Choroid plexus epithelial cell (primary cell): ENCODE measurements at regions not wholly inside any gene's neighbourhood (a gene's known extent, or its start where the extent isn't known, plus 50 kb on each side); places are given as distances from the start of the nearest gene placed in this dataset.

ENCODE experiments used
- DNase-seq: peaks from one replicate; pipeline ENCODE4 v3.0.0-alpha.2; 2010; ENCODE audit warnings: low read depth
- H3K4me3 ChIP-seq: 2 replicates; pipeline ENCODE4 v1.5.1; 2011; ENCODE audit warnings: low read depth, mild to moderate bottlenecking, control low read depth, low read length, moderate library complexity
- TF ChIP-seq, protein P1 (sequence below): conservative IDR thresholded peaks from 2 replicates; pipeline ENCODE4 v1.5.1; 2011; ENCODE audit warnings: low read depth, mild to moderate bottlenecking, control low read depth, inconsistent platforms, low read length, moderate library complexity

DNA sequence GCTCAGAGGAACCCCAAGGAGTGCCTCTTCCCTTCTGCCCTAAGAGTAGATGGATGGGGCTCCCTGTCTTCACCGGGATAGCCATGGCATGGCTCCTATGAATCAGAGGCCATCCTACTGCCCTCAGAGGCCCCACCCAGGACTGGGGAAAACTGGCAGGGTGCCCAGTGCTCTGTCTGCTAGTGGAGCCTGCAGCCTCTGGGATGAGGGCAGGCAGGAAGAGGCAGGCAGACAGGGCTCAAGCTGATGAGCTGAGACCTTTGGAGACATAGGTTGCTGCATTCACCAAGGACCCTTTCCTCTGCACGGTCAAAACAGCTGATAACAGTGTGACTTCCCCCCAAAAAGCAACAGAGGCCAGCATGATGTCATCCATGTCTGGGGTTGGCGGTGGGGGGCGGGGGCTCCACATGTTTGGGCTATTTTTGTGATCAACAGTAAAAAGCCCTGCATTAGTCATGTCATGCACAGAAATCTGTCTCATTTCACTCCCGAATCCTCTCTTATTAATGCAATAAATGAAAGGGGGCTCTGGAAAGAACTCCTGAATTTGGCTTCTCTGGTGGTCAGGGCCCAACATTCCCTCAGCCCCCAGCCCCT, 207.6 kb upstream of the MAMLD1 start:
- no peak overlapping the region for H3K4me3 ChIP-seq
- peak; percentile 34 for DNase-seq
- TF ChIP-seq, protein P1, sequence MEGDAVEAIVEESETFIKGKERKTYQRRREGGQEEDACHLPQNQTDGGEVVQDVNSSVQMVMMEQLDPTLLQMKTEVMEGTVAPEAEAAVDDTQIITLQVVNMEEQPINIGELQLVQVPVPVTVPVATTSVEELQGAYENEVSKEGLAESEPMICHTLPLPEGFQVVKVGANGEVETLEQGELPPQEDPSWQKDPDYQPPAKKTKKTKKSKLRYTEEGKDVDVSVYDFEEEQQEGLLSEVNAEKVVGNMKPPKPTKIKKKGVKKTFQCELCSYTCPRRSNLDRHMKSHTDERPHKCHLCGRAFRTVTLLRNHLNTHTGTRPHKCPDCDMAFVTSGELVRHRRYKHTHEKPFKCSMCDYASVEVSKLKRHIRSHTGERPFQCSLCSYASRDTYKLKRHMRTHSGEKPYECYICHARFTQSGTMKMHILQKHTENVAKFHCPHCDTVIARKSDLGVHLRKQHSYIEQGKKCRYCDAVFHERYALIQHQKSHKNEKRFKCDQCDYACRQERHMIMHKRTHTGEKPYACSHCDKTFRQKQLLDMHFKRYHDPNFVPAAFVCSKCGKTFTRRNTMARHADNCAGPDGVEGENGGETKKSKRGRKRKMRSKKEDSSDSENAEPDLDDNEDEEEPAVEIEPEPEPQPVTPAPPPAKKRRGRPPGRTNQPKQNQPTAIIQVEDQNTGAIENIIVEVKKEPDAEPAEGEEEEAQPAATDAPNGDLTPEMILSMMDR = no peak

DNA sequence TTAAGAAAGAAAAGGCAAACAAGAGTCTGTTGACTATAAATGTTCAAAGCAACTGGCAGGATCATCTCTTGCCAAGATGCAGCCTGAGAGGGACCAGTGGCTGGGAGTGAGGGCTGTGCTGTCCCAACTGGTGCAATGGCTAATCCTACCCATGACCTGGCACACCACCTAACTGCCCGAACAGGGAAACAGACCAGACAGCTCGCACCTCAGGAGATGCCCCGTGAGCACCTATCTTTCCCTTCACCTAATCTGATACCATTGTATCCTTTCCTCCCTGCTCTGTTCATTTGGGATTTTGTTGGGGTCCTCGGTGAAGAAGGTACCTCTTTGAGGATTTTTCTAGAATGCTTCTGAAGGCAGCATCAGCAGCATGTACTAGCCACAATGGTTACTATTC, 206.5 kb upstream of the MAMLD1 start:
- TF ChIP-seq, protein P1 = no peak
- no peak for DNase-seq
- no peak overlapping the region for H3K4me3 ChIP-seq

DNA sequence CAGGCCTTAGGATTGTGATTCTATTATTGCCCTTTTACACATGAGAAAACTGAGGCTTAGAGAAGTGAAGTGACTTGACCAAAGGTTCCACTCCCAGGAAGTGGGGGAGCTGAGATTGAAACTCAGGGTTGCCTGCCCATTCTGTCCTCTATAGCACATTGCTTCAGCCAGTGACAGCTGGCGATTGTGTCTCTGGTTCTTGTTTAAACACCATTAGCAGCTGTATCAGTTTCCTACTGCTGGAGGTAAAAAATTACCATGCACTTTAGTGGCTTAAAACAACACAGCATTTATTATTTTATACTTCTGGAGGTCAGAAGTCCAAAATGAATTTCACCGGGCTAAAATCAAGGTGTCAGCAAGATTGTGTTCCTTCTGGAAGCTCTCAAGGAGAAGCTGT, 205.8 kb upstream of the MAMLD1 start:
- TF ChIP-seq, protein P1 = no peak
- no peak overlapping the region for H3K4me3 ChIP-seq
- no peak for DNase-seq

DNA sequence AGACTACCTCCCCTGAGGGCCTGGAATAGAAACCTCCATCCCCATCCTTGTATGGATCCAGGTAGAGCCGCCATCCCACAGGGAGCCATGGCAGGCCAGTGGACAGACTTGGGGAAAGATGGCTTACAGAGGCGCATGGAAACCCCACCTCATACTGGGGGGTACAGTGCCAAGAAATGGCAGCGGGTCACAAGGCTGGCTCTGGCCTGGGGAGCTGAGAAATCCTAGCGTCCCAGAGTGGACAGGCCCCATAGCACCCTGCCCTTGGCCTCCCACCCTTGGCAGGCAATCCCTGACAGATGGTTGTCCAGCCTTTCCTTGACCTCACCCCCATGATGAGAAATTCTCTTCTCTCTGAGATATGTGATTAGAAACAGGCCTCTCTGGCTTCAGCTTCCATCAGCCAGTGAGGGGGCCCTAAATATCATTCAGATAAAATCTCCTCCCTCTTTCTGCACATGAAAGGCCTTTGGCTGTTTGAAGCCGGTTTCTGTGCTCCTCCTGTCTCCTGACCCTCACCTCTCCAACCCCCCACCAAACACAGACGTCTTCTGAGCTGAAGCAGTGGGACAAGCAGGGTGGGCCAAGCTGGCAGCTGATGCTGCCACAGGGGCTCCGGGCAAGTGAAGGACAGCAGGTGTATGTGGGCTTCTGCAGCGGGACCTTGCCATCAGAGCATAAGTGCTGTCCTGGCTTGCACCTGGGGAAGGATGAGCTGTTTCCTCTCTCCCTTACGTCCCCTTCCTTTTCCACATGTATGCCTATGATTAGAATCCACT, 204.4 kb upstream of the MAMLD1 start:
- TF ChIP-seq, protein P1 = no peak
- H3K4me3 ChIP-seq = no peak overlapping the region
- DNase-seq = no peak

DNA sequence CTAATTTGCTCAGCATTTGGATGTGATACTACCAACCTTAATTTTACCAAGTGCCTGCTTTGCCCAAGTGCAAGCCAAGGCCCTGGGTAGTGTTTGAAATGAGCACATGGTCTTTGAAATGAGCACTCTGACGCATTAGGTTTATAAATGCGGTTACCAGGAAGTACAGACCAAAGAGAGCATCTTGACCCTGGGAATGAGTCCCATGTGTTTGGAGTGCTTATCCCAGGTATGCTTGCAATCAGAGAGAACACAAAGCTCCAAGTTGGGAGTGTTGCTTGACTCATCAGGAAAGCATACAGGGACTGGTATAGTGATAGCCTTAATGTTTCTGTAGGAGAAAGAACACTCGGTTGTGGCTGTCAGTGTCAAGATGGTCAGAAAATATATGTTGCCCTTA, 203.6 kb upstream of the MAMLD1 start:
- H3K4me3 ChIP-seq = no peak overlapping the region
- TF ChIP-seq, protein P1 = no peak
- DNase-seq = no peak

DNA sequence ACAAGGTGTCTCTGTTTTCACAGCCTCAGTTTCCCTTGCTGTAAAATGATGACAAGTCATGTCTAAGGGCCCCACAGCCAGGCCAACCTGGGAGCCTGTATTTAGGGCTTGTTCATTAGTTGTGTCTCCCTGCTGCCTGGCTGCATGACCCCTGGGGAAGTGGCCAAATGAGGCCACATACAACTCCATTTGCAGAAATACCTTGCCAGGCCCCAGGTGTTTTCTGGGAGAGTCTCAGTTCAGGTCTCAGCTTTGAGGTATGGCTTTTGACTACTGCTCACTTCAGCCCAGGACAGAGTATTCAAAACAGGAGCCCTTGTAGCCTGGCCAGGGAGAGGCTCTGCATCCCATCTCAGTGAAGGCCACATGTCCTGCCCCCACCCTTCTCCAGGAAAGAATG, 202.5 kb upstream of the MAMLD1 start:
- no peak overlapping the region for H3K4me3 ChIP-seq
- DNase-seq = no peak
- TF ChIP-seq, protein P1 = no peak

DNA sequence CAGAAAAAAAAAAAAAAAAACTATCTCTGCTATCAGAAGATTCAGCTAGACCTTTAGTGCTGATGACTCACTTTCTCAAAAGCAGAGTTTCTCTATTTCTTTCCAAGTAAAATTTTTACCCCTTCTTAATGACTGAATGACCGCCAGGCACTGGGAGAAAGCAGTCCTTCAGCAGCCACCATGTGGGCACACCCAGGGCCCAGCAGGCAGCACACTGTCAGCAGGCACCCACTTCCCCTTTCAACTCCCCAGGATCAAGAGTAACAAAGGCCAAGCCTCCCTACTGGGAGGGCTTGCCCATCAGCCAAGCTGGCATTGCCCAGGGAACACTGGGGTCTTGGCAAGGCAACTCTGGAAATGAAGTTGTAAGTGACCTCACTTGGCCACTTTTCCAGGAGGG, 201.9 kb upstream of the MAMLD1 start:
- DNase-seq = no peak
- TF ChIP-seq, protein P1 = no peak

More for the DNA sequence above, 201.9 kb upstream of the MAMLD1 start:
- H3K4me3 ChIP-seq = no peak overlapping the region
